SK-N-MC (cell line): ENCODE measurements at regions not wholly inside any gene's neighbourhood (a gene's known extent, or its start where the extent isn't known, plus 50 kb on each side); places are given as distances from the start of the nearest gene placed in this dataset.

Source experiments
- EZH2 ChIP-seq: fragments of 200-600 bp; sonication (generic); IDR thresholded peaks from one replicate; pipeline ENCODE4 v1.6.1; 2017; ENCODE audit warnings: antibody characterized with exemption
- POLR2AphosphoS5 ChIP-seq: IDR thresholded peaks from 2 replicates; pipeline ENCODE4 v1.6.1; 2012; ENCODE audit warnings: mild to moderate bottlenecking, low read depth, low read length, borderline replicate concordance

DNA sequence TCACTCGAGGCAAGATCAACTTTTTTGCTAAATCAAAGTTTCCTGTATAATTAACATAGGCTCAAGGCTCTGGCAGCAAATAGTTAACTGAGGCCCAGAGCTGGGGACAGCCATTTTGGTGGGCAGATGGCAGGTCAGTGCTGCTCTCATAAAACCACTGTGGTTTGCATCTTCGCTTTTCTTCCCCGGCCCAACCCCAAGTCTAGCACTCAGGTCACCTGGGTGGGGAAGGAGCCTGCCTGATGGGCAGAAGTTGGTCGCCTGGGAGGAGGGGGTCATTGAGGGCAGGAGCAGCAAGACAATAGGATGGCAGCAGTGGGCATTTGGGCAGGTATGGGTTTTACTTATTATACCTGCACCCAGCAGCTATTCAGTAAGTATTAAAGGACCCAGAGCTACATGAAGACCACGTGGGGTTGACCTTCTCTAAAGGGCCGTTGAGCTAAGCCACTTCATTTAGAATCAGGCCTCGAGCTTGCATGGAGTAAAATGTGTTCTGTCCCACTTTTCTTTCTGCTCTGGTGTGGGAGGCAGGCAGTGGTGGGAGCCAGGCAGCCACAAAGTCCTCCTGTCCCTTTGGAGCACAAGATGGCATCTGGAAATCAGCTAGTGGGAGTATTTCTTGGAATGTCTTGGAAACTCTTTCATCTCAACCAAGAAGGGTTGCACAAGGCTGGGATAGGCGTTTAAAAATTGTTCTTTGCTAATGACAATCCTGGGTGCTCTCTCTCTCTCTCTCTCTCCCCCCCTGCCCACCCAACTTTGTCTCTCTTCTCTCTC, 133.4 kb downstream of the SPAG6 start:
- no peak for TF ChIP-seq POLR2AphosphoS5
- TF ChIP-seq EZH2 = no peak
